ENCODE measurements at regions not wholly inside any gene's neighbourhood (a gene's known extent, or its start where the extent isn't known, plus 50 kb on each side); places are given as distances from the start of the nearest gene placed in this dataset.

- H3K9me3 ChIP-seq (ENCODE audit: control insufficient read depth, insufficient read depth, low read depth, low read length): no peaks in the 10 kb centered on the region
- H3K27ac ChIP-seq (ENCODE audit: low read length): no peak overlapping the region
- no peaks in the 10 kb centered on the region for H3K27me3 ChIP-seq (ENCODE audit: control insufficient read depth, insufficient read depth, low read length)
- ChIA-PET CTCF (no interaction called here), POLR2A (no interaction called here)
- H3K4me1 ChIP-seq (ENCODE audit: control insufficient read depth, insufficient read depth, low read length): no peaks in the 10 kb centered on the region
- no peak for DNase-seq (ENCODE audit: low read depth, low spot score)
- TF ChIP-seq REST (IDR thresholded peaks at IDR 0.05; ENCODE audit: insufficient read depth in 1 of 2, low read depth in 2 of 2, low read length in 1 of 2) (no peak), SIN3A (IDR thresholded peaks at IDR 0.05; ENCODE audit: borderline replicate concordance, insufficient read depth, low read depth, low read length) (no peak), TCF7L2 (IDR thresholded peaks at IDR 0.05; ENCODE audit: low read depth, low read length) (no peak), CTCF (IDR thresholded peaks at IDR 0.05) (no peak), POLR2AphosphoS5 (IDR thresholded peaks at IDR 0.05; ENCODE audit: low read depth, low read length) (no peak)
- intact Hi-C loops (cut with micrococcal nuclease; ENCODE audit: unreplicated experiment): no loop called here
- no peak for ATAC-seq
- no peaks in the 10 kb centered on the region for H3K36me3 ChIP-seq (ENCODE audit: control insufficient read depth, insufficient read depth, low read length)
- in situ Hi-C loops (cut with HindIII; ENCODE audit: low pct_unique_long_range_greater_than_20kb, low sequenced_read_pairs): no loop called here
- BruUV-seq (replicated peaks): no TSS peak
- no peak overlapping the region for H3K4me3 ChIP-seq (ENCODE audit: low read depth in 2 of 2, low read length in 2 of 2)
These were observed 601.7 kb upstream of the ANO3 start for GRCh38 chr11:25730230-25730629.

- intact Hi-C loops (cut with micrococcal nuclease; ENCODE audit: unreplicated experiment) (no loop called here), in situ Hi-C loops (cut with HindIII; ENCODE audit: low pct_unique_long_range_greater_than_20kb, low sequenced_read_pairs) (no loop called here)
- H3K9me3 ChIP-seq (ENCODE audit: control insufficient read depth, insufficient read depth, low read depth, low read length): no peaks in the 10 kb centered on the region
- no TSS peak for BruUV-seq (replicated peaks)
- H3K36me3 ChIP-seq (ENCODE audit: control insufficient read depth, insufficient read depth, low read length): no peaks in the 10 kb centered on the region
- no peak overlapping the region for H3K4me3 ChIP-seq (ENCODE audit: low read depth in 2 of 2, low read length in 2 of 2)
- CTCF ChIA-PET: no interaction called here
- no peak for TF ChIP-seq POLR2AphosphoS5 (IDR thresholded peaks at IDR 0.05; ENCODE audit: low read depth, low read length)
- TF ChIP-seq REST (IDR thresholded peaks at IDR 0.05; ENCODE audit: insufficient read depth in 1 of 2, low read depth in 2 of 2, low read length in 1 of 2): no peak
- TF ChIP-seq SIN3A (IDR thresholded peaks at IDR 0.05; ENCODE audit: borderline replicate concordance, insufficient read depth, low read depth, low read length): no peak
- no peak for TF ChIP-seq TCF7L2 (IDR thresholded peaks at IDR 0.05; ENCODE audit: low read depth, low read length)
- TF ChIP-seq CTCF (IDR thresholded peaks at IDR 0.05): no peak
- no peaks in the 10 kb centered on the region for H3K4me1 ChIP-seq (ENCODE audit: control insufficient read depth, insufficient read depth, low read length)
- no peaks in the 10 kb centered on the region for H3K27me3 ChIP-seq (ENCODE audit: control insufficient read depth, insufficient read depth, low read length)
- no peak for ATAC-seq
- no peak overlapping the region for H3K27ac ChIP-seq (ENCODE audit: low read length)
- DNase-seq (ENCODE audit: low read depth, low spot score): no peak
- POLR2A ChIA-PET: no interaction called here
These were observed 598.2 kb upstream of the ANO3 start for GRCh38 chr11:25733777-25734176.
